CD4-positive, alpha-beta T cell treated with Interferon alpha-2 for 1 hour (primary cell): ENCODE measurements at regions not wholly inside any gene's neighbourhood (a gene's known extent, or its start where the extent isn't known, plus 50 kb on each side); places are given as distances from the start of the nearest gene placed in this dataset.
"Not testable (repeated sequence)": the region's sequence is repeated elsewhere in the genome, so short reads cannot be mapped to it uniquely, and the experiment has no call there.

Experiments used
- DNase-seq, 2 donors: peaks; one replicate each; pipeline ENCODE4 v3.0.0-alpha.2; 2020 to 2022

GRCh38 chr7:114279901-114280300 is 134.7 kb upstream of the FOXP2 start:
- no peak for DNase-seq

DNA sequence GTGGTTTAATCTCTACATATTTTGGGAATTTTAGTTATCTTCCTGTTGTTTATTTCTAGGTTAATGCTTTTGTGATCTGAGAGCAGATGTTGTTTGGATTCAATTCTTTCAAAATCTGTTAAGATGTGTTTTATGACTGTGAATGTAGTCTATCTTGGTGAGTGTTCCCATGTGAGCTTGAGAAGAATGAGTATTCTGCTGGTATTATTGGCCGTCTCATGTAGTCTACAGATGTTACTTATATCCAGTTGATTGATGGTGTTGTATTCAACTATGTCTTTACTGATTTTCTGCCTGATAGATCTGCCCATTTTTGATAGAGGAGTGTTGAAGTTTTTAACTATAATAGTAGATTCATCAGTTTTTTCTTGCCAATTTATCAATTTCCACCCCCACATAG is 141.4 kb upstream of the FOXP2 start:
- DNase-seq = no peak

GRCh38 chr7:114269714-114270113 is 144.9 kb upstream of the FOXP2 start:
- DNase-seq = no peak

DNA sequence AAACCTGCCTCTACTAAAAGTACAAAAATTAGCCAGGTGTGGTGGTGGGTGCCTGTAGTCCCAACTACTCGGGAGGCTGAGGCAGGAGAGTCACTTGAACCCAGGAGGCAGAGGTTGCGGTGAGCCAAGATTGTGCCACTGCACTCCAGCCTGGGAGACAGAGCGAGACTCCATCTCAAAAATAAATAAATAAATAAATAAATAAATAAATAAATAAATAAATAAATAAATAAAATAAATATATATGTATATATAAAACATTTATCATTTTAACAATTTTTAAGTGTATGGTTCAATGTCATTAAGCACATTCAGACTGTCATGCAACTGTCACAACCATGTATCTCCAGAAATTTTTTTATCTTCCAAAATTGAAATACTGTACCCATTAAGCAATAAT is 147.1 kb upstream of the FOXP2 start:
- DNase-seq = not testable (repeated sequence)

DNA sequence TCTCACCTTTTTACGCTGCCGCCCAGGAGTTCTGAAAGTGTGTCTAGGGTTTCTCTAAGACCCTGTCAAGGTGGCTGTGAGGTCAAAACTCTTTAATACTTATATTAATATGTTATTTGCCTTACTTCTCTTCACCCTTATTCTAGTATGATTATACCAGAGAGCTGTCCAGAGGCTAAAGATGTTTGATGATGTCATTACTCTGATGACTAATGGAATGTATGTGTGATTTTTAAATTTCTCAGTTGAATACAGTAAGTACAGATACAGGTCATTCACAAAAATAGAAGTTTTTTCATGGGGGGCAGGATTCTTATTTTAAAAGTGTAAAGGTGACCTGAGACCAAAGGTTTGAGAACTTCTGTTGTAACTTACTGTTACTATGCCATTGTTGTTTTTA is 150.6 kb upstream of the FOXP2 start:
- no peak for DNase-seq

GRCh38 chr7:114263219-114263618 is 151.4 kb upstream of the FOXP2 start:
- no peak for DNase-seq

- no peak for DNase-seq
Measured at GRCh38 chr7:114255404-114255841, 159.2 kb upstream of the FOXP2 start.

DNA sequence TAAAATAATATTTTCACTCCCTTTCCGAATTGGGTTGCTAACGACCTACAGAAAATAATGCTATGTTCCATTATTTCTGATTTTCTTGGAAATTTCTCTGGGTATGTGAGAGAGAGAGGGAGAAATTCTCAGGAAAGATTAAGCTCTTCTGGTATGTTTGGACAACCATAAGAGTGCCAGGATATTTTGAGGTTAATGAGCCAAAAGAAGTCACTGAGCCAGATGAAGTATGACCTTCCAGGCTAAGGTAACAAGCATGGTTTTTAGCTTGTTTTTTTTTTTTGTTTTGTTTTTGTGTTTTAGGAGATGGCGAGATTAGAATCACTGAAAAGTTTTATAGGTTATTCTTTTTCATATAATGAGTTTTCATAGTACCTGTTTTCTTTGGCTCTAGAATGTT is 171.0 kb upstream of the FOXP2 start:
- DNase-seq = no peak

- no peak for DNase-seq
Measured at GRCh38 chr7:114242992-114243507, 171.6 kb upstream of the FOXP2 start.

DNA sequence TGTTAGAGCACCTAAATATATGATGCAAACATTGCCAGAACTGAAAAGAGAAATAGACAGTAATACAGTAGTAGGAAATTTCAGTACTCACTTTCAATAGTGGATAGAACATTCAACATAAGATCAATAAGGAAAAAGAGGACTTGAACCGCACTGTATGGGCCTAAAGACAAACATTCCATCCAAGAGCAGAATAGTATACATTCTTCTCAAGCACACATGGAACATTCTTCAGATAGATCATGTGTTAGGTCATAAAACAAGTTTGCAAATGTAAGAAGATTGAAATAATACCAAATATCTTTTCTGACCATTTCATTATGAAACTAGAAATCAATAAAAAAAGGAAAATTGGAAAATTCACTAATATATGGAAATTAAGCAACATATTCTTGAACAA is 185.4 kb upstream of the FOXP2 start:
- no peak for DNase-seq

DNA sequence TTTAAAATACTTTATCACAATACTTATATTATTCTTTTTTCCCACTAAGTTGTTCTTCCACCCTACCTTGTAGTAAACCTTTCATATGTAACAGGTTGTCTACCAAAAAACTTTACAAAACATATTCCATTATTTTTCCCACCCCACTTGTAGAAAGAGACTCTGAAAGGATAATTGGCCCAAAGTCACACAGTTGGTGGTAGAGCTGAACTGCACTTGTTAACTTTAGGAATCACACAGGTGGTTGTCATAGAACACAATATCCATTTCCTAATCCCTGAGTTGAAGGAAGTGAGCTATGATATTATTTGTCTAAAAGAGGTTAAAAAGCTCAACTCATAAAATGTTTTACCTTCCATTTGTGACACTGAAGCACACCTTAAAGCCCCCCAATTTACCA is 188.8 kb upstream of the FOXP2 start:
- DNase-seq = no peak

DNA sequence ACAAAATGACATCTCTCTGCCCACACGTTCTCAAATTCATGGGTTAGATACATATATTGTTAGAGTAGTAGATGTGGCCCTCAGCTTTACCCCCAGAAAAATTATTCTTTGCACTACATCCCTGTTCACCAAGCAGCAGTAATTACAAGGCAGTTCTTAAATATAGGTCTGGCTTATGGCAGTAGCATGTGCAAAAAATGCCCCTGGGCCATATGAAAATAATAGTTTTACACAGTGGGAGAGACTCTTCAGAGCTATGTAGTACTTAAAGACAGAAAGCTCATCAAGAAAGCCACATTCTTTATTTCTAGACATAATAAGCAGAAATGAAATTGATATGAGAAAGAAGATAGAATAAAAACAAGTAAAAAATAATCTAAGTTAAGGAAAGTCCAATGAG is 196.3 kb upstream of the FOXP2 start:
- DNase-seq = no peak

DNA sequence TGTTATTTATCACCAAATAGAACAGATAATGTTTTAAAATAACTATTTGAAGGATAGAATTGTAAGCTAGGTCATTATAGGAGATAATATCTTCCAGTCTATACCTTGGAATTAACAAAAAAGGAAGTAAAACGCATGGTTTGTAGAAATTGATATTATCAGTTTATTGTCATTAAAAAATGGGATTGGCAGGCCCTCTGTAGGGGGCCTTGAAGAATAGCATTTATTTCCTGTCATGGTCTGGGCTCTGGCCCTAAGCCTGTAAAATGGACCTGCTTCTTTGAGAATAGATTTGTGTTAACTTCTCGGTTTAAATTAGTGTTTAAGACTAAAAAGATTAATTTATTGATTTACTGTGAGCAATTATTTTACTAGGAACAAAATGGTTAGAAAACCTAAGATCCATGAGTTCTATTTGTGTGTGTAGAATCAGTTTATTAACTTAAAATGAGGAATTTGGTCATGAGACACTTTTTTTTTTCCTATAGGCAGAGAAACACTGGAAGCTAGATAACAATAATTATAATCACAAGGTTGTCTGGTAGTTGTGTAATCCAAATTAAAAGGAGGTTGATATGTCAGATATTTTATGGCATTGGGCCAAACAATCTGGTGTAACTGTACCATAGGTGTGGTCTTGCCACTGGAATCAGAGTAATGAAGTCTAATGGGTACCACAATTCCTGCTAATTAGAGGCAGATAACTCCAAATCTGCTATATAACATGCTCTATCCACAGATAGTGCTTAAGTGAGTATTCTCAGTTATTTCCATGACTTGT is 197.4 kb upstream of the FOXP2 start:
- DNase-seq = no peak

DNA sequence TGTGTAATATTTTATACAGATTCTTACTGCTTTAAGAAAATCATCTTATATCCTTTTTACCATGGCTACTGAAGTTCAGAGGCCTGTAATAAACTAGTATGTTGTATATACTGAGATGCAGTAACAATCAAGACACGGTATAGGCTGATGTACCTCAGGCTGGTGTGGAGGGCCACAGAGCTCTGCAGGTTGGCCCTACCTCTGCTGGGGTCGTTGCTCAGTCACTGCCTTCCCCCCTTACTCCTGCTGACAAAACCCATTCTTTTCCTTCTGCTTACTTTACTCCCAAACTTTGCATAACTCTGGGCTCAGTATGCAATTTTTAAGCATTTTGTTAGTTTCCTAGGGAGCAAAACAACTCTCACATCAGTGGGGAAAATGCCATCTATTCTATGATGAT is 200.1 kb upstream of the FOXP2 start:
- no peak for DNase-seq

GRCh38 chr7:114212721-114213429 is 201.7 kb upstream of the FOXP2 start:
- no peak for DNase-seq

DNA sequence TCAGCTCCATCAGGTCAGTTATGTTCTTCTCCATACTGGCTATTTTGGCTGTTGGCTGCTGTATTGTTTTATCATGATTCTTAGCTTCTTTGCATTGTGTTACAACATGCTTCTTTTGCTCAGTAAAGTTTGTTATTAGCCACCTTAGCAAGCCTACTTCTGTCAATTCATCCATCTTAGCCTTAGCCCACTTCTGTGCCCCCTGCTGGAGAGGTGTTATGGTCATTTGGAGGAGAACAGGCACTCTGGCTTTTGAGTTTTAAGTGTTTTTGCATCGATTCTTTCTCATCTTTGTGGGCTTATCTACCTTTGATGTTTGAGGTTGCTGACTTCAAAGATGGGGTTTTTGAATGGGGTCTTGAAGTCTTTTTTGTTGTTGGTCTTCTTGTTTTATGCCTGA is 204.6 kb upstream of the FOXP2 start:
- DNase-seq = no peak

DNA sequence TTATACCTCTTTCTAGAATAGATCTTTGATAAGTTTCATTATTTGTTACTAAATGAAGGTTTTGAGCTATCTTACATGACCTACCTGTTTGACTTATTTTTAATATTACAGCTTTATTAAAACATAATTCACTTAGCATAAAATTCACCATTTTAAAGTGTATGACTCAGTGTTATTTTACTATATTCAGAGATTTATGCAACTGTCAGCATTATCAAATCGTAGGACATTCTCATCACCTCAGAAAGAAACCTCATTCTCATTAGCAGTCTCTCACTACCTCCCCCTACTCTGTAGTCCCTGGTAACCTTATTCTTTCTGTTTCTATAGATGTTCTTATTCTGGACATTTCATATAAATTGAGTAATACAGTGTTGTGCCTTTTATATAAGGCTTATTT is 207.9 kb upstream of the FOXP2 start:
- no peak for DNase-seq

- DNase-seq = no peak
Measured at GRCh38 chr7:114196517-114196916, 218.1 kb upstream of the FOXP2 start.

DNA sequence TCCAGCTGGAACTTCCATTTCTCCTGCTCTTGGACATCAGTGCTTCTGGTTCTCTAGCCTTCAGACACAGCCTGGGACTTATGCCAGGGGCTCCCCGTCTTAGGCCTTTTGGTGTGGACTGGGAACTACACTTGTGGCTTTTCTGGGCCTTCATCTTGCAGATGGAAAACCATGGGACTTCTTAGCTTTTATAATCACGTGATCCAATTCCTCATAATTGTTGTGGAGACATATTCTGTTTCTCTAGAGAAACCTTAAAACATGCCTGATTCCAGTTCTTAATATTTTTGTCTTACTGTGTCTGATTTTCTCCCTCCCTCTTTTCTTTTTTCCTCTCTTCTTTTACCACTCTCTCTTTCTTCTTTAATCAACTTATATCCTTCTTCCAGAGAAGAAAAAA is 224.2 kb upstream of the FOXP2 start:
- DNase-seq = no peak

- no peak for DNase-seq
Measured at GRCh38 chr7:114183311-114184088, 231.1 kb upstream of the FOXP2 start.

GRCh38 chr7:114182837-114183236 is 231.8 kb upstream of the FOXP2 start:
- DNase-seq = no peak

- DNase-seq = no peak
Measured at GRCh38 chr7:114181280-114181679, 233.3 kb upstream of the FOXP2 start.

GRCh38 chr7:114180556-114181266 is 233.9 kb upstream of the FOXP2 start:
- DNase-seq = no peak
